HepG2 (cell line): ENCODE measurements at regions not wholly inside any gene's neighbourhood (a gene's known extent, or its start where the extent isn't known, plus 50 kb on each side); places are given as distances from the start of the nearest gene placed in this dataset.

Experiments
- ATAC-seq: fragments of 200-7000 bp; cut with Tn5 transposase; 3 replicates; pipeline ENCODE4 v1.9.1; 2020; ENCODE audit warnings: mild to moderate bottlenecking, moderate library complexity
- BruUV-seq: library from RNA; stranded (reverse); fragments of 400-500 nt; replicated peaks from 2 replicates; lab custom pipeline; 2021; lab: Mats Ljungman, UMichigan
- CTCF ChIA-PET: fragments of 300-600 bp; formaldehyde crosslinking; extraction: SDS; loops from one replicate; lab custom pipeline; 2021; ENCODE audit warnings: low total read pairs, inconsistent platforms, low intra/inter-chr PET ratio; lab: Yijun Ruan, JAX
- POLR2A ChIA-PET: fragments of 350-600 bp; sonication (Branson Sonifier 250); formaldehyde crosslinking; loops from one replicate; lab custom pipeline; 2020; ENCODE audit warnings: antibody characterized with exemption, inconsistent platforms; lab: Yijun Ruan, JAX
- DNase-seq: peaks from one replicate; pipeline ENCODE4 v3.0.0-alpha.2; 2015; ENCODE audit warnings: low spot score
- FAIRE-seq: peaks from 3 replicates; lab custom pipeline; 2011; peaks lifted over from hg19 to GRCh38; lab: Jason Lieb, UNC
- H2AFZ ChIP-seq: one replicate; pipeline ENCODE4 v1.6.1; 2011; ENCODE audit warnings: low read length, inconsistent platforms
- H3K27ac ChIP-seq: fragments of 300-600 bp; 3 replicates; pipeline ENCODE4 v1.8.0; 2011; ENCODE audit warnings: mixed run types, mild to moderate bottlenecking, mixed read lengths, low read length, inconsistent platforms; ENCODE audit not compliant: insufficient read depth; ENCODE audit errors: extremely low read length
- H3K27me3 ChIP-seq, 2 experiments: fragments of 200-600 bp in 1 of 2; 2 replicates in 1 of 2; 3 replicates in 1 of 2; pipeline versions ENCODE4 v1.6.0 to v1.8.0; 2011; ENCODE audit warnings: low read length in 2 of 2, mild to moderate bottlenecking in 2 of 2, moderate library complexity in 2 of 2, inconsistent platforms in 1 of 2; ENCODE audit not compliant: insufficient read depth in 2 of 2, control insufficient read depth in 1 of 2
- H3K36me3 ChIP-seq, 2 experiments: fragments of 200-600 bp in 1 of 2; replicated peaks in 1 of 2; 2 replicates in 1 of 2; 3 replicates in 1 of 2; pipeline versions ENCODE4 v1.5.1 to v1.8.0; 2011; ENCODE audit warnings: low read length in 2 of 2, inconsistent platforms in 1 of 2; ENCODE audit not compliant: insufficient read depth in 2 of 2, control insufficient read depth in 1 of 2
- H3K4me1 ChIP-seq: 2 replicates; pipeline ENCODE4 v1.5.1; 2012; ENCODE audit warnings: low read length, inconsistent platforms; ENCODE audit not compliant: insufficient read depth
- H3K4me2 ChIP-seq: 2 replicates; pipeline ENCODE4 v1.6.0; 2011; ENCODE audit warnings: low read depth, low read length, inconsistent platforms
- H3K4me3 ChIP-seq, 3 experiments: fragments of 200-600 bp in 1 of 3; sonication (generic), shearing (Covaris generic) in 1 of 3; replicated peaks in 1 of 3; 2 replicates each; pipeline ENCODE4 v1.5.1; 2011 to 2016; ENCODE audit warnings: low read length in 3 of 3, inconsistent platforms in 2 of 3, low read depth in 2 of 3, mild to moderate bottlenecking in 2 of 3, control low read depth in 1 of 3, mixed read lengths in 1 of 3; ENCODE audit not compliant: insufficient read depth in 1 of 3
- H3K79me2 ChIP-seq: one replicate; pipeline ENCODE4 v1.6.1; 2011; ENCODE audit warnings: low read length, inconsistent platforms; ENCODE audit not compliant: insufficient read depth
- H3K9ac ChIP-seq: 2 replicates; pipeline ENCODE4 v1.6.0; 2011; ENCODE audit warnings: mild to moderate bottlenecking, low read depth, low read length, inconsistent platforms; ENCODE audit not compliant: insufficient read depth
- H3K9me3 ChIP-seq: 2 replicates; pipeline ENCODE4 v1.5.1; 2012; ENCODE audit warnings: mild to moderate bottlenecking, low read length
- H4K20me1 ChIP-seq: 2 replicates; pipeline ENCODE4 v1.6.0; 2011; ENCODE audit warnings: inconsistent platforms, mild to moderate bottlenecking, low read length, moderate library complexity; ENCODE audit not compliant: insufficient read depth
- KDM1A ChIP-seq: IDR thresholded peaks from 2 replicates; pipeline ENCODE4 v1.6.1; 2016; ENCODE audit warnings: missing compliant biosample characterization
- MNT ChIP-seq: fragments of 450-650 bp; IDR thresholded peaks from 2 replicates; pipeline ENCODE4 v1.6.1; 2016
- MTF2 ChIP-seq: sonication (generic); formaldehyde crosslinking; IDR thresholded peaks from 2 replicates; pipeline ENCODE4 v1.5.0; 2020; ENCODE audit warnings: missing genetic modification reagents, borderline replicate concordance
- NCOA2 ChIP-seq: sonication (generic); formaldehyde crosslinking; IDR thresholded peaks from 2 replicates; pipeline ENCODE4 v1.8.0; 2022; ENCODE audit warnings: inconsistent platforms
- TBX2 ChIP-seq: sonication (generic); formaldehyde crosslinking; IDR thresholded peaks from 2 replicates; pipeline ENCODE4 v1.5.0; 2020; ENCODE audit warnings: missing genetic modification reagents, mild to moderate bottlenecking, borderline replicate concordance
- ZBTB14 ChIP-seq: sonication (generic); formaldehyde crosslinking; IDR thresholded peaks from 2 replicates; pipeline ENCODE4 v1.4.0; 2020; ENCODE audit warnings: missing genetic modification reagents
- ZNF574 ChIP-seq: sonication (generic); formaldehyde crosslinking; IDR thresholded peaks from 2 replicates; pipeline ENCODE4 v1.4.0; 2020; ENCODE audit warnings: missing genetic modification reagents
- WGBS: methylation state at CpG from one replicate; pipeline ENCODE4 v1.1.6; 2017; ENCODE audit warnings: low lambda C conversion rate; 5-methylcytosine and 5-hydroxymethylcytosine counted together
- in situ Hi-C: cut with HindIII; loops from 2 replicates; pipeline ENCODE4 v1.10.0; 2017; ENCODE audit warnings: low pct_unique_long_range_greater_than_20kb; ENCODE audit not compliant: extremely low pct_ligation_motif_present
- intact Hi-C: fragments of 100-400 bp; cut with micrococcal nuclease; formaldehyde crosslinking; loops from one replicate; pipeline ENCODE4 v1.10.0; 2022; ENCODE audit not compliant: unreplicated experiment
- TF ChIP-seq, protein P1 (sequence below): sonication (generic); formaldehyde crosslinking; IDR thresholded peaks from 2 replicates; pipeline ENCODE4 v1.8.1; 2022; ENCODE audit warnings: mild to moderate bottlenecking, missing genetic modification reagents
- TF ChIP-seq, protein P2 (sequence below): sonication (generic); formaldehyde crosslinking; conservative IDR thresholded peaks from 2 replicates; pipeline ENCODE4 v1.8.1; 2023; ENCODE audit warnings: missing genetic modification reagents

- in situ Hi-C loops (no loop called here), intact Hi-C loops (no loop called here)
- WGBS, result 20% methylated on average over 2 of the region's 2 CpGs
- Histone ChIP-seq H3K4me2 (no peak overlapping the region), H3K4me3 (no peak overlapping the region), H3K27ac (no peak overlapping the region), H3K79me2 (no peaks in the 10 kb centered on the region), H3K36me3 (no peaks in the 10 kb centered on the region), H2AFZ (no peak overlapping the region), H4K20me1 (no peaks in the 10 kb centered on the region), H3K27me3 (no peaks in the 10 kb centered on the region), H3K9ac (no peak overlapping the region), H3K9me3 (0 out of 2 replicates have a peak, but pooled peaks cover 4% of the 10 kb centered on the region), H3K4me1 (peaks cover 36% of the 10 kb centered on the region)
- peak; percentile 44 for ATAC-seq
- TF ChIP-seq NCOA2 (CRISPR knock-in tag) (no peak), MTF2 (no peak), KDM1A (CRISPR knock-in tag) (no peak), ZBTB14 (CRISPR knock-in tag) (no peak), ZNF574 (CRISPR knock-in tag) (no peak), TBX2 (0 out of 2 replicates have a peak, but pooled peaks have one; percentile 25), MNT (peak; percentile 95)
- TF ChIP-seq, protein P1, sequence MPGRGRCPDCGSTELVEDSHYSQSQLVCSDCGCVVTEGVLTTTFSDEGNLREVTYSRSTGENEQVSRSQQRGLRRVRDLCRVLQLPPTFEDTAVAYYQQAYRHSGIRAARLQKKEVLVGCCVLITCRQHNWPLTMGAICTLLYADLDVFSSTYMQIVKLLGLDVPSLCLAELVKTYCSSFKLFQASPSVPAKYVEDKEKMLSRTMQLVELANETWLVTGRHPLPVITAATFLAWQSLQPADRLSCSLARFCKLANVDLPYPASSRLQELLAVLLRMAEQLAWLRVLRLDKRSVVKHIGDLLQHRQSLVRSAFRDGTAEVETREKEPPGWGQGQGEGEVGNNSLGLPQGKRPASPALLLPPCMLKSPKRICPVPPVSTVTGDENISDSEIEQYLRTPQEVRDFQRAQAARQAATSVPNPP (CRISPR knock-in tag), result no peak
- TF ChIP-seq, protein P2, sequence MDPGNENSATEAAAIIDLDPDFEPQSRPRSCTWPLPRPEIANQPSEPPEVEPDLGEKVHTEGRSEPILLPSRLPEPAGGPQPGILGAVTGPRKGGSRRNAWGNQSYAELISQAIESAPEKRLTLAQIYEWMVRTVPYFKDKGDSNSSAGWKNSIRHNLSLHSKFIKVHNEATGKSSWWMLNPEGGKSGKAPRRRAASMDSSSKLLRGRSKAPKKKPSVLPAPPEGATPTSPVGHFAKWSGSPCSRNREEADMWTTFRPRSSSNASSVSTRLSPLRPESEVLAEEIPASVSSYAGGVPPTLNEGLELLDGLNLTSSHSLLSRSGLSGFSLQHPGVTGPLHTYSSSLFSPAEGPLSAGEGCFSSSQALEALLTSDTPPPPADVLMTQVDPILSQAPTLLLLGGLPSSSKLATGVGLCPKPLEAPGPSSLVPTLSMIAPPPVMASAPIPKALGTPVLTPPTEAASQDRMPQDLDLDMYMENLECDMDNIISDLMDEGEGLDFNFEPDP (CRISPR knock-in tag), result 0 out of 2 replicates have a peak, but pooled peaks have one; percentile 26
- ChIA-PET CTCF (no interaction called here), POLR2A (no interaction called here)
- FAIRE-seq, result no peak
- no peak for DNase-seq
- no TSS peak for BruUV-seq
Observed at GRCh38 chr2:64392529-64392928, 61.4 kb upstream of the LGALSL start.
